Large intestine (tissue), 3 donors: ENCODE measurements at regions not wholly inside any gene's neighbourhood (a gene's known extent, or its start where the extent isn't known, plus 50 kb on each side); places are given as distances from the start of the nearest gene placed in this dataset.
"Not testable (repeated sequence)": the region's sequence is repeated elsewhere in the genome, so short reads cannot be mapped to it uniquely, and the experiment has no call there.

Source experiments
- DNase-seq, 2 donors: peaks; one replicate each; pipeline versions ENCODE4 v3.0.0 to v3.0.0-alpha.2; 2013
- H3K27ac ChIP-seq: one replicate; pipeline ENCODE4 v1.5.1; 2013; ENCODE audit warnings: low read length
- H3K27me3 ChIP-seq: 2 replicates; pipeline ENCODE4 v1.6.1; 2013; ENCODE audit warnings: low read length; ENCODE audit not compliant: control insufficient read depth, insufficient read depth
- H3K36me3 ChIP-seq: 2 replicates; pipeline ENCODE4 v1.6.1; 2013; ENCODE audit warnings: low read length; ENCODE audit not compliant: control insufficient read depth, insufficient read depth
- H3K4me1 ChIP-seq: one replicate; pipeline ENCODE4 v1.6.1; 2013; ENCODE audit warnings: low read length; ENCODE audit not compliant: control insufficient read depth, insufficient read depth
- H3K4me3 ChIP-seq: one replicate; pipeline ENCODE4 v1.5.1; 2013; ENCODE audit warnings: low read length
- H3K9me3 ChIP-seq: one replicate; pipeline ENCODE4 v1.6.1; 2013; ENCODE audit warnings: mild to moderate bottlenecking, low read depth, low read length, moderate library complexity; ENCODE audit not compliant: control insufficient read depth
- WGBS: methylation state at CpG from one replicate; pipeline ENCODE4 v1.1.5; 2013; ENCODE audit warnings: low lambda C conversion rate; ENCODE audit not compliant: insufficient coverage; 5-methylcytosine and 5-hydroxymethylcytosine counted together

DNA sequence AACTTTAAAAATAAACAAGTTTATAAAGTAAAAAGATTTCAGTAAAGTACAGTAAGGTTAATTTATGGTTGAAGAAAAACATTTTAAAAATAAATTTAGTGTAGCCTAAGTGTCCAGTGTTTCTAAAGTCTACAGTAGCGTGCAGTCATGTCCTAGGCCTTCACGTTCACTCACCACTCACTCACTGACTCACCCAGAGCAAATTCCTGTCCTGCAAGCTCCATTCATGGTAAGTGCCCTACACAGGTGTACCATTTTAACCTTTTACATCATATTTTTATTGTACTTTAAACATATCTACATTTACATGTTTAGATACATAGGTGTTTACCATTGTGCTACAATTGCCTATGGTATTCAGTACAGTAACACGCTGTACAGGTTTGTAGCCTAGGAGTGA, 81.4 kb downstream of the PRL start:
- H3K4me1 ChIP-seq, H3K36me3 ChIP-seq, H3K9me3 ChIP-seq, H3K27ac ChIP-seq, H3K4me3 ChIP-seq, DNase-seq, H3K27me3 ChIP-seq: not testable (repeated sequence)
- no CpG with 5 or more reads among the region's 3 CpGs for WGBS

DNA sequence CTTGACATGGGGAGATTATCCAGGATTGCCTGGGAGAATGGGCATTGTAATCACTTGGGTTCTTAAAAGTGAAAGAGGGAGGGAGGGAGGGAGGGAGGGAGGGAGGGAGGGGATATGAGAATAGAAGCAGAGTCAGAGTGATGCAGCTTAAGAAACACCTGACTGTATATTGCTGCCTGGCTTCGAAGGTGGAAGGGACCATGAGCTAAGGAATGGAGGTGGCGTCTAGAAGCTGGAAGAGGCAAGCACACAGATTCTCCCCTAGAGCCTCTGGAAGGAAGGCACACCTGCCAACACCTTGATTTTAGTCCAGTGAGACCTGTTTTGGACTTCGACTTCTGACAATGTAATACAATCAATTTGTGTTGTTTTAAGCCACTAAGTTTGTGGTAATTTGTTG, 78.4 kb downstream of the PRL start:
- no peak for DNase-seq
- H3K4me1 ChIP-seq: no peaks in the 10 kb centered on the region
- H3K27me3 ChIP-seq: no peaks in the 10 kb centered on the region
- H3K4me3 ChIP-seq: no peak overlapping the region
- H3K9me3 ChIP-seq: no peaks in the 10 kb centered on the region
- H3K27ac ChIP-seq: no peak overlapping the region
- no peaks in the 10 kb centered on the region for H3K36me3 ChIP-seq
- WGBS: 100% methylated on average over 1 of the region's 3 CpGs

DNA sequence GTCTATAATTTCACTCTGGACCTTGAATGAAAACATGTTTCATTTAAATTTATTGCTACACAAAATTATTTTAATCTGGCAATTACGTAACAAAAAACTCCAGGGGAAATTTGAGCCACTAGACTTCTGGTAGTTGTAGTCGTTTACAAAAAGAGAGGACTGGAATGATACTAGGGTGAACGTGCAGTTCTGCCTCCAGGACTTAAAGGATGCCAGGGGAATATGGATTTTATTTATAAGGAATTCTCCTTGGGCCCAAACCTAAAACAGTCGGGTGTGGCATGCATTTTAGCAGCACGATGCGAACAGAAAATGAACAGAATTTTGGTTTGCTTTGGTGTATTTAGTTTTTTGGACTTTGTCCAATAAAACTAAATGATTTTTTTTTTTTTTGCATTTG, 76.9 kb downstream of the PRL start:
- no peak for DNase-seq
- Histone ChIP-seq H3K27me3 (no peaks in the 10 kb centered on the region), H3K36me3 (no peaks in the 10 kb centered on the region), H3K9me3 (no peaks in the 10 kb centered on the region), H3K4me3 (no peak overlapping the region), H3K4me1 (no peaks in the 10 kb centered on the region), H3K27ac (no peak overlapping the region)
- no CpG with 5 or more reads among the region's 6 CpGs for WGBS

DNA sequence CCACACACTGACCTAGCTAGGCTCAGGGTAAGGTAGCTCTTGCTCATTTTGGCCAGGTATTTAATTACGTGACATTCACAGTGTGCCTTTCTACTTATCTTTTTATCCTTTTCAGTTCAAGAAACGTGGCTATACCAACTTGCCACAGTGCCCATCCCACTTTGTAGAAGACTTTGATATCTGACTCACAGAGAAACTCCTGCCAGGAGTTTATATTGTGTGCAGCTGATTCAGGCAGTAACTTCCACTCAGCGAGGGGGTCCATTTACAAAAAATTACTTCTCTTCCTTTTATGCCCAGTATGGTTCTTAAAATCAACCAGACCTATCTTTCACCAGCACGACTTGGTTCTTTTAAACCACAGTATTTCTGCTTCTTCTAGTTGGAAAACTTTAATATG, 75.6 kb downstream of the PRL start:
- Histone ChIP-seq H3K27ac (no peak overlapping the region), H3K4me3 (no peak overlapping the region), H3K9me3 (no peaks in the 10 kb centered on the region), H3K36me3 (no peaks in the 10 kb centered on the region), H3K4me1 (no peaks in the 10 kb centered on the region), H3K27me3 (no peaks in the 10 kb centered on the region)
- peak in 1 of 2 donors; percentile 4 for DNase-seq
- 52% methylated on average over 2 of the region's 4 CpGs for WGBS

DNA sequence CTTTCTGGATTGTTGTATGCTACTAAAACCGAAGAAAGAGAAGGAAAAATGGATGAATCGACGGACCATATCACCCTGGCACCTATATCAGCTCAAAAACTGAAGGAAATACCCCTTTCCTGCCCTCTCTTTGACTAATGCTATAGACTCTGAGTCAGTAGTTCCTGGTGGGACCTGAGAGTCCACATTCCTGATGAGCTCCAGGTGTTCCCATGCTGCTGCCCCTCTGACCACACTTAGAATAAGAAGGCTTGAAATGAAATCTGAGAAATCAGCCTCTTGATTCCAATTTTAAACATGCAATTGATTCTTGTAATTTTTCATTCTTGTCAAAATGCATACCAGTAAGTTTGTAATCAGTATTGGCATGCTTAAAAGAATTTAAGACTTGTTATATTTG, 75.2 kb downstream of the PRL start:
- H3K9me3 ChIP-seq: no peaks in the 10 kb centered on the region
- no peak for DNase-seq
- H3K27ac ChIP-seq: no peak overlapping the region
- H3K27me3 ChIP-seq: no peaks in the 10 kb centered on the region
- no peaks in the 10 kb centered on the region for H3K36me3 ChIP-seq
- WGBS: no CpG with 5 or more reads among the region's 3 CpGs
- no peak overlapping the region for H3K4me3 ChIP-seq
- no peaks in the 10 kb centered on the region for H3K4me1 ChIP-seq

DNA sequence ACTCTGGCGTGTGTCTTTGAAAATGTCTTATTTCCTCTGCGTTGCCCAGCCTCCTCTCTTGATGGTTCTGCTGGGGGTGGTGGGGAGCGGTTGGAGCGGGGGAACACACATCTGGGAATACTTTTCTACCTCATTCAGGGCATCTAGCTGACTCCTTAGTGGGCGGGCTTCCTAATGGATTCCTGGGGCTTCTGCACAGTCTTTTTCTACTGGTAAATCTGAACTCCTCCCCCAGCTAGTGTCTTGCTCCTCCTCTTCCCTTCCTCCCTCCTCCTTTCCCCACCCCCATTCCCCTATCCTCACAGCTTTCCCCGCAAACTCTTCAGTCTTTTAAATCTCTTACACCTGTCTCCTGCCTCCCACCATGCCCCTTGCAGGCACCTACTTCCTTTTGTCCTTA, 74.4 kb downstream of the PRL start:
- H3K36me3 ChIP-seq: no peaks in the 10 kb centered on the region
- H3K27ac ChIP-seq: no peak overlapping the region
- H3K9me3 ChIP-seq: no peaks in the 10 kb centered on the region
- no peak overlapping the region for H3K4me3 ChIP-seq
- DNase-seq: no peak
- 83% methylated on average over 1 of the region's 6 CpGs for WGBS
- no peaks in the 10 kb centered on the region for H3K4me1 ChIP-seq
- H3K27me3 ChIP-seq: no peaks in the 10 kb centered on the region

DNA sequence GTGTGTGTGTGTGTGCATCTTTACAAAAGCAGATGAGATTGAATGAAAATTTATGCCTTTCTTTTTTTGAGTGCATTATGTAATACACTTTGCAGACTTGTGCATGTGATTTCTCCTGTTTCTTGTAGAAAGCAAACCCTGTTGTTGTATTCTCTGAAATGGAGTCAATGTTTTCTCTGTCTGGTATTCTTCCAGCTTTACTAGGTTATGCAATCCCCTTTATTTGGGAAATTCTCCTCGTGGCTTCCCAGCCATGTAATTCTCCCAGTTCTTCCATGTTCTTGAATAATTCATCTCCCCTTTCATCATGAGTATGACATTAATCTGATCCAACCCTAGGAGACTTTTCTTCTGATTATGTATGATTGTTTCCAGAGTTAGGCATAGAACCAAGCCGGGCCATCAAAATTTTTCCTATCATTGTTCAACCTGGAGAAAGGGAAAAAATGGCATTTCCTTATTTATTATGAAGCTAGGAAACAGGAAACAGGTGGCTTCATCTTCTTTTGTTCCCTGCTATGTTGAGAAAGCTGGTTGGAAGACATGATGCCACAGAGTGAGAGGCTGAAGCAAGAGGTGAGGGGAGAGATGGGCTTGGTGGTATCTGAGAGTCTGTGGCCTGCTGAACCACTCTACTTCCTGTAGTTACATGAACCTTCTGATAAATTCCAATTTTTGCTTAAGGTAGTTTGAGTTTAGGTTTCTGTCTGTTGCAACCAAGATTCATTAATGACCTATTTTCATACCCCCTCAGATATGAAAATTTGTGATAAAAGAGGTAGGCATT, 68.8 kb downstream of the PRL start:
- 100% methylated on average over 1 of the region's 2 CpGs for WGBS
- Histone ChIP-seq H3K9me3 (no peaks in the 10 kb centered on the region), H3K4me1 (no peaks in the 10 kb centered on the region), H3K27me3 (no peaks in the 10 kb centered on the region), H3K4me3 (no peak overlapping the region), H3K27ac (no peak overlapping the region), H3K36me3 (no peaks in the 10 kb centered on the region)
- no peak for DNase-seq

DNA sequence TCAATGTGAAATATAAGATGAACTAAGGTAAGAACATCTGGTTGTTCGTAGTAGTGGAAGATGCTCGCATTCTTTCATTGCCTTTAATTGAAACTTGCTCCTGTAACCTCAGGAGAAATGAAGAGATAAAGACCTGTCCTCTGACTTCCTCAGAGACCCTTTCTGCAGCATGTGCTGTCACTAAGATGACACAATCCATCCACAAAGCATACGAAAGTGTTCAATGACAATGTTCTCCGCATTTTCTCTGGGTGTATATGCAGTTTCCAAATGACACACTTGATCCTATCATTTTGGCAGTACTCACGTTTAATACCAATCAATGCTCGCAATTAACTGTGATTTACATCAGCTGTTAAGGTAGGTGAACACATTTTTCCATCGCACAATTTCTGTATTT, 65.8 kb downstream of the PRL start:
- WGBS: no CpG with 5 or more reads among the region's 7 CpGs
- H3K4me3 ChIP-seq: no peak overlapping the region
- no peaks in the 10 kb centered on the region for H3K9me3 ChIP-seq
- H3K36me3 ChIP-seq: no peaks in the 10 kb centered on the region
- no peak overlapping the region for H3K27ac ChIP-seq
- H3K4me1 ChIP-seq: no peaks in the 10 kb centered on the region
- no peaks in the 10 kb centered on the region for H3K27me3 ChIP-seq
- DNase-seq: no peak

DNA sequence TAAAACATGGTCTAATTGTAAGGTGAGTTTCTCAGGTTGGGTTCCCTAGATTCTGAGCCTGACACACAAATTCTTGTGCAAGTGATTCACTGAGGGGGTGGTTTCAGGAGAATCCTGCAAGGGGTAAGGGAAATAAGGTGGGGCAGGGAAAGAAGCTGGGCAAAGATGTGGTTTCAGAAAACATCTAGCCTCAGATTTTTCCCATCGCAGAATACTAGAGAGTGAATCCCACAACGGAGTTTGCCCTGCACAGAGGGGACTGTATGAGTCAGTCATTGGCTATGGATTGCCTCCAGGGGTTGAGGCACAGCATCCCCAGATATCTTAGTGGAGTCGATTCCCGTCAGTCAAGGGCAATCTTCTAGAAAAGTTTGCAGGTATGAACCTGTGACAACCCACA, 65.2 kb downstream of the PRL start:
- Histone ChIP-seq H3K9me3 (no peaks in the 10 kb centered on the region), H3K27ac (no peak overlapping the region), H3K4me3 (no peak overlapping the region), H3K36me3 (no peaks in the 10 kb centered on the region), H3K27me3 (no peaks in the 10 kb centered on the region), H3K4me1 (no peaks in the 10 kb centered on the region)
- DNase-seq: no peak
- no CpG with 5 or more reads among the region's 4 CpGs for WGBS

DNA sequence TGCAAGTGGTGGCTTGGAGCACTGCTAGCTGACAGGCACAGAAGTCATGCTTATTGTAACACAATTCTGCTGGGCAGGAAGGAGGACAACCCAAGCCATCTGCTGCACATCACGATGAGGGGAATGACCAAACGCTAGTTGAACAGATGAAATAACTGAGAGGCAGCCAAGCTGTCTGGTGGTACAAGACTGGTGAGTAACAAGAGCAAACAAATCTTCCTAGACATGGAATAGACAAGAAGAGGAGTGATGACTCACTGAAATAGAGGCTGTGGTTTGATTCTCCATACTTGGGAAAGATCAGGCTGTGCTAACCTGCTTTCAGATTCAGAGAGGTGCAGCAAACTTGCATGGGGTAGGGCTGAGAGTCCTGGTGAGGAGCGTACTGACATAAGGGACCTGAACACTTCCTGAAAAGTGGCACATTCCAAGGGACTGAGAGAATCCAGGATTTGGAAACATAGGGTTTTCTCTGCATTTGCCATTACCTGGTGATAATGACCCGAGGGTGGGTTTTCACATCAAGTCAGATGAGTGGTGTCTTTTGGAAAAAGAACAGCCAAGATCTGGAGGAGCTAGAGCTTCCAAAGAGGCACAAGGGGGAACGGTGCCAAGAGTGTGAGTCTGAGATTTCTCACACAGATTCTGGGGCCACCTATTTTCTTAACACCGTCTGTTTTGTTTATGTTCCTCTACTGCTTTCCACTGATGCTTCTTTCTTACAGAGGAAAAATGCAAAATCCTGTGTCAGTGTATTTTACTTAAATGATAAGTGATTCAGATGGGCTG, 60.0 kb downstream of the PRL start:
- DNase-seq: no peak
- H3K36me3 ChIP-seq: no peaks in the 10 kb centered on the region
- no peaks in the 10 kb centered on the region for H3K4me1 ChIP-seq
- WGBS: no CpG with 5 or more reads among the region's 6 CpGs
- no peak overlapping the region for H3K4me3 ChIP-seq
- no peak overlapping the region for H3K27ac ChIP-seq
- no peaks in the 10 kb centered on the region for H3K27me3 ChIP-seq
- no peaks in the 10 kb centered on the region for H3K9me3 ChIP-seq
